ENCODE measurements at regions not wholly inside any gene's neighbourhood (a gene's known extent, or its start where the extent isn't known, plus 50 kb on each side); places are given as distances from the start of the nearest gene placed in this dataset.

DNA sequence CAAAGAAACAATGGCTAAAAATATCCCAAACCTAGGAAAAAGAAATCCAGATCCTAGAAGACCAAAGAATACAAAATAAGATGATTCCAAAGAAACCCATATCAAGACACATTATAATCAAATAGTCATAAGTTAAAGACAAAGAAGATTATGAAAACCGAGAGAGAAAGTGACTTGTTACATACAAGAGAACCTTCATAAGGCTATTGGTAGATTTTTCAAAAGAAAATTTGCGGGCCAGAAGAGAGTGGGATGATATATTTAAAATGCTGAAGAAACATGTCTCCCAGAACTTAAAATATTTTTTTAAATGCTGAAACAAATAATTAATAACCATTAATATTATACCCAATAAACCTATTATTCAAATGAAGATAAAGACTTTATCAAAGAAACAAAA lies 687.3 kb downstream of the TLE4 start:
- Histone ChIP-seq H3K9me2 (replicated peaks; ENCODE audit: low read depth, low read length) (no peaks in the 10 kb centered on the region), H3F3A (ENCODE audit: low read depth) (no peaks in the 10 kb centered on the region), H4K20me1 (ENCODE audit: insufficient read depth, low read length, poor library complexity, severe bottlenecking) (no peaks in the 10 kb centered on the region), H3K36me3 (ENCODE audit: insufficient read depth, low read length) (no peaks in the 10 kb centered on the region), H3K27me3 (ENCODE audit: insufficient read depth, low read length, poor library complexity, severe bottlenecking) (no peaks in the 10 kb centered on the region), H3K79me2 (ENCODE audit: insufficient read depth, low read length) (no peaks in the 10 kb centered on the region), H3K4me2 (ENCODE audit: low read depth, low read length, poor library complexity, severe bottlenecking) (no peak overlapping the region), H3K9ac (ENCODE audit: low read depth, low read length, poor library complexity, severe bottlenecking) (no peak overlapping the region), H3K4me3 (ENCODE audit: low read length, poor library complexity, severe bottlenecking) (no peak overlapping the region), H3K9me3 (ENCODE audit: insufficient read depth, low read depth, low read length) (peaks cover 10% of the 10 kb centered on the region; the same call in 1 of the 2 replicates), H3K4me1 (ENCODE audit: insufficient read depth, low read length, poor library complexity, severe bottlenecking) (no peaks in the 10 kb centered on the region), H2AFZ (ENCODE audit: low read length) (no peak overlapping the region)
- TF ChIP-seq, protein P1, sequence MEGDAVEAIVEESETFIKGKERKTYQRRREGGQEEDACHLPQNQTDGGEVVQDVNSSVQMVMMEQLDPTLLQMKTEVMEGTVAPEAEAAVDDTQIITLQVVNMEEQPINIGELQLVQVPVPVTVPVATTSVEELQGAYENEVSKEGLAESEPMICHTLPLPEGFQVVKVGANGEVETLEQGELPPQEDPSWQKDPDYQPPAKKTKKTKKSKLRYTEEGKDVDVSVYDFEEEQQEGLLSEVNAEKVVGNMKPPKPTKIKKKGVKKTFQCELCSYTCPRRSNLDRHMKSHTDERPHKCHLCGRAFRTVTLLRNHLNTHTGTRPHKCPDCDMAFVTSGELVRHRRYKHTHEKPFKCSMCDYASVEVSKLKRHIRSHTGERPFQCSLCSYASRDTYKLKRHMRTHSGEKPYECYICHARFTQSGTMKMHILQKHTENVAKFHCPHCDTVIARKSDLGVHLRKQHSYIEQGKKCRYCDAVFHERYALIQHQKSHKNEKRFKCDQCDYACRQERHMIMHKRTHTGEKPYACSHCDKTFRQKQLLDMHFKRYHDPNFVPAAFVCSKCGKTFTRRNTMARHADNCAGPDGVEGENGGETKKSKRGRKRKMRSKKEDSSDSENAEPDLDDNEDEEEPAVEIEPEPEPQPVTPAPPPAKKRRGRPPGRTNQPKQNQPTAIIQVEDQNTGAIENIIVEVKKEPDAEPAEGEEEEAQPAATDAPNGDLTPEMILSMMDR (conservative IDR thresholded peaks at IDR 0.05; ENCODE audit: low read length), result no peak
- no peak for TF ChIP-seq EZH2phosphoT487 (IDR thresholded peaks at IDR 0.05; ENCODE audit: borderline replicate concordance)

DNA sequence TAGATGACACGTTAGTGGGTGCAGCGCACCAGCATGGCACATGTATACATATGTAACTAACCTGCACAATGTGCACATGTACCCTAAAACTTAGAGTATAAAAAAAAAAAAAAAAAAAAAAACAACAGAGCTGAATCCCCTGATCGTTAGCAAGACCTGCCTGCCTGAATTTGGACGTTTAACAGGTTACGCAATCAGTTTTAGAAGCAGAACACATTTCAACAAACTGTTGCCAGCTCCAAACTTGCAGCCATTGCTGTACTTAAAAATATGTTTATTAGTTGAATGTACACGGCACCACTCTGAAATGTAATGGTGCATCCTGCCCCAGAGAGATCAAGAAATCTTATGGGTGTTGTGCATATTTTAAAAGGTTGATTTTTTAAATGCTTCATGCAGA lies 680.0 kb downstream of the TLE4 start:
- H3K27me3 ChIP-seq (ENCODE audit: insufficient read depth, low read length, poor library complexity, severe bottlenecking), result no peaks in the 10 kb centered on the region

DNA sequence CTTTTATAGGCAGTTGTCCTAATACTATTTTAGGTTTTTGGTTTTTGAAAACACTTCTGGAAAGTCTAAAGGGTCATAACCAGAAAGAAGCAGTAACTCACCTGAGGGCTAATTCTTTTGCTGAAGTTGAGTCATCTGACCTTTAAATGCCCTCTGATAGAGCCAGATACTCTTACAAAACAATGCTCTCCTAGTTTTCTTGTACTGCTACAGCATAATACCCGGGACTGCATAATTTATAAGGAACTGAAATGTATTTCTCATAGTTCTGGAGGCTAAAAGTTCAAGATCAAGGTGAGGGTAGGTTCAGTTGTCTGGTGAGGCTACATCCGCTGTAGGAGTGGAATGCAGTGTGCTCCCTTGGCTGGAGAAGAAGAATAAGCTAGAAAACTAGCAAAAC lies 670.3 kb downstream of the TLE4 start:
- H3K36me3 ChIP-seq (ENCODE audit: insufficient read depth, low read length), result no peaks in the 10 kb centered on the region
- H3K79me2 ChIP-seq (ENCODE audit: insufficient read depth, low read length), result no peaks in the 10 kb centered on the region
- no peaks in the 10 kb centered on the region for H3K9me2 ChIP-seq (replicated peaks; ENCODE audit: low read depth, low read length)
- no peak overlapping the region for H3K4me2 ChIP-seq (ENCODE audit: low read depth, low read length, poor library complexity, severe bottlenecking)
- H3K4me3 ChIP-seq (ENCODE audit: low read length, poor library complexity, severe bottlenecking), result no peak overlapping the region
- H3K4me1 ChIP-seq (ENCODE audit: insufficient read depth, low read length, poor library complexity, severe bottlenecking), result peaks cover 3% of the 10 kb centered on the region
- H4K20me1 ChIP-seq (ENCODE audit: insufficient read depth, low read length, poor library complexity, severe bottlenecking), result no peaks in the 10 kb centered on the region
- no peaks in the 10 kb centered on the region for H3K27me3 ChIP-seq (ENCODE audit: insufficient read depth, low read length, poor library complexity, severe bottlenecking)
- H3K9ac ChIP-seq (ENCODE audit: low read depth, low read length, poor library complexity, severe bottlenecking), result no peak overlapping the region
- H3F3A ChIP-seq (ENCODE audit: low read depth), result no peaks in the 10 kb centered on the region
- no peak overlapping the region for H2AFZ ChIP-seq (ENCODE audit: low read length)
- no peaks in the 10 kb centered on the region for H3K9me3 ChIP-seq (ENCODE audit: insufficient read depth, low read depth, low read length)
- TF ChIP-seq EZH2phosphoT487 (IDR thresholded peaks at IDR 0.05; ENCODE audit: borderline replicate concordance), result no peak
- TF ChIP-seq, protein P1 (conservative IDR thresholded peaks at IDR 0.05; ENCODE audit: low read length), result no peak

More for the DNA sequence above, 680.0 kb downstream of the TLE4 start:
- Histone ChIP-seq H3K9ac (ENCODE audit: low read depth, low read length, poor library complexity, severe bottlenecking) (no peak overlapping the region), H3K9me2 (replicated peaks; ENCODE audit: low read depth, low read length) (no peaks in the 10 kb centered on the region), H3K36me3 (ENCODE audit: insufficient read depth, low read length) (no peaks in the 10 kb centered on the region), H2AFZ (ENCODE audit: low read length) (no peak overlapping the region), H4K20me1 (ENCODE audit: insufficient read depth, low read length, poor library complexity, severe bottlenecking) (no peaks in the 10 kb centered on the region), H3K9me3 (ENCODE audit: insufficient read depth, low read depth, low read length) (no peaks in the 10 kb centered on the region), H3K4me2 (ENCODE audit: low read depth, low read length, poor library complexity, severe bottlenecking) (no peak overlapping the region), H3F3A (ENCODE audit: low read depth) (no peaks in the 10 kb centered on the region), H3K79me2 (ENCODE audit: insufficient read depth, low read length) (no peaks in the 10 kb centered on the region), H3K4me1 (ENCODE audit: insufficient read depth, low read length, poor library complexity, severe bottlenecking) (no peaks in the 10 kb centered on the region), H3K4me3 (ENCODE audit: low read length, poor library complexity, severe bottlenecking) (no peak overlapping the region)
- TF ChIP-seq EZH2phosphoT487 (IDR thresholded peaks at IDR 0.05; ENCODE audit: borderline replicate concordance), result no peak
- TF ChIP-seq, protein P1 (conservative IDR thresholded peaks at IDR 0.05; ENCODE audit: low read length), result no peak

Measured in Loucy (cell line).